GM23338 (cell line): ENCODE measurements at regions not wholly inside any gene's neighbourhood (a gene's known extent, or its start where the extent isn't known, plus 50 kb on each side); places are given as distances from the start of the nearest gene placed in this dataset.

Experiments
- ATAC-seq: fragments of 200-7000 bp; cut with Tn5 transposase; 3 replicates; pipeline ENCODE4 v1.9.1; 2020
- DNase-seq: peaks from one replicate; pipeline ENCODE4 v3.0.0-alpha.2; 2015; ENCODE audit warnings: low spot score
- H2AFZ ChIP-seq: fragments of 200-600 bp; sonication (generic); 2 replicates; pipeline ENCODE4 v1.8.0; 2016; ENCODE audit warnings: antibody characterized with exemption, mild to moderate bottlenecking, moderate library complexity
- H3F3A ChIP-seq: fragments of 200-600 bp; sonication (generic); replicated peaks from 2 replicates; pipeline ENCODE4 v1.8.0; 2017; ENCODE audit warnings: antibody characterized with exemption, mixed run types, low read depth
- H3K27ac ChIP-seq: fragments of 200-600 bp; sonication (generic); 2 replicates; pipeline ENCODE4 v1.6.1; 2016; ENCODE audit warnings: low read depth
- H3K27me3 ChIP-seq: fragments of 200-600 bp; sonication (generic); 2 replicates; pipeline ENCODE4 v1.8.0; 2016; ENCODE audit warnings: mild to moderate bottlenecking, mixed run types, moderate library complexity; ENCODE audit not compliant: insufficient read depth
- H3K36me3 ChIP-seq: fragments of 200-600 bp; sonication (generic); 2 replicates; pipeline ENCODE4 v1.8.0; 2016; ENCODE audit warnings: mild to moderate bottlenecking; ENCODE audit not compliant: insufficient read depth
- H3K4me1 ChIP-seq: fragments of 200-600 bp; sonication (generic); 2 replicates; pipeline ENCODE4 v1.8.0; 2016; ENCODE audit warnings: mild to moderate bottlenecking, moderate library complexity; ENCODE audit not compliant: insufficient read depth
- H3K4me2 ChIP-seq: fragments of 200-600 bp; sonication (generic); 2 replicates; pipeline ENCODE4 v1.7.1; 2017; ENCODE audit warnings: mixed run types
- H3K4me3 ChIP-seq: fragments of 200-600 bp; sonication (generic); 2 replicates; pipeline ENCODE4 v1.6.1; 2016; ENCODE audit warnings: mixed run types
- H3K79me2 ChIP-seq: fragments of 200-600 bp; sonication (generic); replicated peaks from 2 replicates; pipeline ENCODE4 v1.8.0; 2017; ENCODE audit warnings: mild to moderate bottlenecking; ENCODE audit not compliant: insufficient read depth
- H3K9me2 ChIP-seq: fragments of 200-600 bp; sonication (generic); 2 replicates; pipeline ENCODE4 v1.8.0; 2017; ENCODE audit not compliant: insufficient read depth
- H4K20me1 ChIP-seq: fragments of 200-600 bp; sonication (generic); replicated peaks from 2 replicates; pipeline ENCODE4 v1.8.0; 2017; ENCODE audit warnings: mild to moderate bottlenecking; ENCODE audit not compliant: insufficient read depth
- H3K27ac Mint-ChIP-seq: 2 replicates; pipeline ENCODE4 v1.8.0; 2020; ENCODE audit warnings: inconsistent platforms, mild to moderate bottlenecking, moderate library complexity, mixed read lengths
- H3K27me3 Mint-ChIP-seq: 3 replicates; pipeline ENCODE4 v1.8.0; 2022; ENCODE audit warnings: low read depth, mild to moderate bottlenecking, moderate library complexity, mixed read lengths, inconsistent platforms; ENCODE audit not compliant: insufficient read depth, poor library complexity
- H3K36me3 Mint-ChIP-seq: 3 replicates; pipeline ENCODE4 v1.8.0; 2021; ENCODE audit warnings: low read depth, mild to moderate bottlenecking, inconsistent platforms, moderate library complexity, mixed read lengths
- H3K4me1 Mint-ChIP-seq: 3 replicates; pipeline ENCODE4 v1.8.0; 2020; ENCODE audit warnings: mild to moderate bottlenecking, inconsistent platforms, mixed read lengths
- H3K4me3 Mint-ChIP-seq: 3 replicates; pipeline ENCODE4 v1.8.0; 2021; ENCODE audit warnings: moderate library complexity, mild to moderate bottlenecking, inconsistent platforms, mixed read lengths
- H3K9me3 Mint-ChIP-seq: 3 replicates; pipeline ENCODE4 v1.8.0; 2020; ENCODE audit warnings: moderate library complexity, mild to moderate bottlenecking, inconsistent platforms, mixed read lengths
- CREB1 ChIP-seq: fragments of 250-450 bp; sonication (Bioruptor Pico); IDR thresholded peaks from 2 replicates; pipeline ENCODE4 v1.5.0; 2020; ENCODE audit warnings: low read depth, mild to moderate bottlenecking, moderate library complexity
- CTCF ChIP-seq, 2 experiments: fragments of 200-600 bp in 1 of 2; sonication (generic) in 1 of 2; conservative IDR thresholded peaks; 2 replicates each; pipeline versions ENCODE4 v1.5.1 to v1.6.1; 2016 to 2017; ENCODE audit warnings: antibody characterized with exemption in 2 of 2, low read depth in 2 of 2, mild to moderate bottlenecking in 2 of 2, moderate library complexity in 1 of 2
- EZH2 ChIP-seq: fragments of 200-600 bp; sonication (generic); IDR thresholded peaks from one replicate; pipeline ENCODE4 v1.8.0; 2017; ENCODE audit warnings: antibody characterized with exemption, mild to moderate bottlenecking, low read depth; ENCODE audit not compliant: unreplicated experiment
- EZH2phosphoT487 ChIP-seq: fragments of 200-600 bp; sonication (generic); IDR thresholded peaks from one replicate; pipeline ENCODE4 v1.8.1; 2018; ENCODE audit warnings: antibody characterized with exemption; ENCODE audit not compliant: unreplicated experiment
- JUNB ChIP-seq: IDR thresholded peaks from one replicate; pipeline ENCODE4 v1.6.1; 2016; ENCODE audit warnings: antibody characterized with exemption; ENCODE audit not compliant: unreplicated experiment
- NANOG ChIP-seq: IDR thresholded peaks from 2 replicates; pipeline ENCODE4 v1.6.1; 2016; ENCODE audit warnings: antibody characterized with exemption, borderline replicate concordance
- POLR2AphosphoS5 ChIP-seq: IDR thresholded peaks from 2 replicates; pipeline ENCODE4 v1.6.1; 2016; ENCODE audit warnings: antibody characterized with exemption, low read depth
- STAT1 ChIP-seq: IDR thresholded peaks from one replicate; pipeline ENCODE4 v1.6.1; 2016; ENCODE audit warnings: antibody characterized with exemption; ENCODE audit not compliant: unreplicated experiment
- ZNF114 ChIP-seq: fragments of 250-450 bp; sonication (Bioruptor Pico); IDR thresholded peaks from 2 replicates; pipeline ENCODE4 v1.5.0; 2020; ENCODE audit warnings: mild to moderate bottlenecking, moderate library complexity
- ZNF331 ChIP-seq: fragments of 250-450 bp; sonication (Bioruptor Pico); IDR thresholded peaks from 2 replicates; pipeline ENCODE4 v1.5.0; 2020; ENCODE audit warnings: low read depth, mild to moderate bottlenecking, moderate library complexity
- TF ChIP-seq, protein P1 (sequence below): fragments of 250-450 bp; sonication (Bioruptor Pico); IDR thresholded peaks from 2 replicates; pipeline ENCODE4 v1.5.0; 2020; ENCODE audit warnings: mild to moderate bottlenecking, moderate library complexity
- TF ChIP-seq, protein P2 (sequence below): IDR thresholded peaks from 2 replicates; pipeline ENCODE4 v1.6.1; 2016; ENCODE audit warnings: antibody characterized with exemption
- TF ChIP-seq, protein P3 (sequence below): IDR thresholded peaks from one replicate; pipeline ENCODE4 v1.6.1; 2018; ENCODE audit warnings: antibody characterized with exemption; ENCODE audit not compliant: unreplicated experiment

DNA sequence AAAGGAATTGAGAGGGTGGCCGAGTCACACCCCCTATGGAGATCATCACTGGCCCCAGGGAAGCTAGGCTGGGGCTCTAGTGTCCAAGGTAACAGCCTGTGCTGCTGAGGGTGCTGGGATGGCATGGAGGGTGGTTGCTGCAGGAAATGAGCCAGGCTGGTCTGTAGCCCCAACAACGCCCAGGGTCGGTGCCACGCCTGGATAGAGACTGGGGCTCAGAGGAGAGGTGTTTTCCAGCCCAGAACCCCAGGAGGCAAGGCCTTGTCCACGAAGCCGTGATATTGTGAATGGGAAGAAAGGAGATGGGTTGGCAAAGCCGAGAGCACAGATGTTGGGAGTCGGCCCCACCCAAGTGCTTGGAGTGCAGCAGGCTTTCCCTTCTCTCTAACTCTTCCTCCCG is 68.9 kb upstream of the ACTRT2 start:
- H3K27me3 Mint-ChIP-seq: no peaks in the 10 kb centered on the region
- H3K36me3 ChIP-seq: no peaks in the 10 kb centered on the region
- H3K27ac Mint-ChIP-seq: no peak overlapping the region
- H3K27me3 ChIP-seq: no peaks in the 10 kb centered on the region
- no peak overlapping the region for H3K4me3 Mint-ChIP-seq
- ATAC-seq (no peak), DNase-seq (no peak)
- no peaks in the 10 kb centered on the region for H3K79me2 ChIP-seq
- no peak overlapping the region for H2AFZ ChIP-seq
- no peaks in the 10 kb centered on the region for H3K4me1 Mint-ChIP-seq
- H4K20me1 ChIP-seq: no peaks in the 10 kb centered on the region
- H3K27ac ChIP-seq: no peak overlapping the region
- H3K4me2 ChIP-seq: no peak overlapping the region
- no peak for TF ChIP-seq CREB1 (CRISPR knock-in tag)
- no peak for TF ChIP-seq EZH2
- no peak for TF ChIP-seq EZH2phosphoT487
- no peak for TF ChIP-seq ZNF114 (CRISPR knock-in tag)
- TF ChIP-seq STAT1: no peak
- no peak for TF ChIP-seq ZNF331 (CRISPR knock-in tag)
- TF ChIP-seq POLR2AphosphoS5: no peak
- TF ChIP-seq JUNB: no peak
- TF ChIP-seq CTCF (conservative IDR thresholded peaks at IDR 0.05; ENCODE audit: low read depth in 2 of 2): no peak
- TF ChIP-seq NANOG: no peak
- TF ChIP-seq, protein P1, sequence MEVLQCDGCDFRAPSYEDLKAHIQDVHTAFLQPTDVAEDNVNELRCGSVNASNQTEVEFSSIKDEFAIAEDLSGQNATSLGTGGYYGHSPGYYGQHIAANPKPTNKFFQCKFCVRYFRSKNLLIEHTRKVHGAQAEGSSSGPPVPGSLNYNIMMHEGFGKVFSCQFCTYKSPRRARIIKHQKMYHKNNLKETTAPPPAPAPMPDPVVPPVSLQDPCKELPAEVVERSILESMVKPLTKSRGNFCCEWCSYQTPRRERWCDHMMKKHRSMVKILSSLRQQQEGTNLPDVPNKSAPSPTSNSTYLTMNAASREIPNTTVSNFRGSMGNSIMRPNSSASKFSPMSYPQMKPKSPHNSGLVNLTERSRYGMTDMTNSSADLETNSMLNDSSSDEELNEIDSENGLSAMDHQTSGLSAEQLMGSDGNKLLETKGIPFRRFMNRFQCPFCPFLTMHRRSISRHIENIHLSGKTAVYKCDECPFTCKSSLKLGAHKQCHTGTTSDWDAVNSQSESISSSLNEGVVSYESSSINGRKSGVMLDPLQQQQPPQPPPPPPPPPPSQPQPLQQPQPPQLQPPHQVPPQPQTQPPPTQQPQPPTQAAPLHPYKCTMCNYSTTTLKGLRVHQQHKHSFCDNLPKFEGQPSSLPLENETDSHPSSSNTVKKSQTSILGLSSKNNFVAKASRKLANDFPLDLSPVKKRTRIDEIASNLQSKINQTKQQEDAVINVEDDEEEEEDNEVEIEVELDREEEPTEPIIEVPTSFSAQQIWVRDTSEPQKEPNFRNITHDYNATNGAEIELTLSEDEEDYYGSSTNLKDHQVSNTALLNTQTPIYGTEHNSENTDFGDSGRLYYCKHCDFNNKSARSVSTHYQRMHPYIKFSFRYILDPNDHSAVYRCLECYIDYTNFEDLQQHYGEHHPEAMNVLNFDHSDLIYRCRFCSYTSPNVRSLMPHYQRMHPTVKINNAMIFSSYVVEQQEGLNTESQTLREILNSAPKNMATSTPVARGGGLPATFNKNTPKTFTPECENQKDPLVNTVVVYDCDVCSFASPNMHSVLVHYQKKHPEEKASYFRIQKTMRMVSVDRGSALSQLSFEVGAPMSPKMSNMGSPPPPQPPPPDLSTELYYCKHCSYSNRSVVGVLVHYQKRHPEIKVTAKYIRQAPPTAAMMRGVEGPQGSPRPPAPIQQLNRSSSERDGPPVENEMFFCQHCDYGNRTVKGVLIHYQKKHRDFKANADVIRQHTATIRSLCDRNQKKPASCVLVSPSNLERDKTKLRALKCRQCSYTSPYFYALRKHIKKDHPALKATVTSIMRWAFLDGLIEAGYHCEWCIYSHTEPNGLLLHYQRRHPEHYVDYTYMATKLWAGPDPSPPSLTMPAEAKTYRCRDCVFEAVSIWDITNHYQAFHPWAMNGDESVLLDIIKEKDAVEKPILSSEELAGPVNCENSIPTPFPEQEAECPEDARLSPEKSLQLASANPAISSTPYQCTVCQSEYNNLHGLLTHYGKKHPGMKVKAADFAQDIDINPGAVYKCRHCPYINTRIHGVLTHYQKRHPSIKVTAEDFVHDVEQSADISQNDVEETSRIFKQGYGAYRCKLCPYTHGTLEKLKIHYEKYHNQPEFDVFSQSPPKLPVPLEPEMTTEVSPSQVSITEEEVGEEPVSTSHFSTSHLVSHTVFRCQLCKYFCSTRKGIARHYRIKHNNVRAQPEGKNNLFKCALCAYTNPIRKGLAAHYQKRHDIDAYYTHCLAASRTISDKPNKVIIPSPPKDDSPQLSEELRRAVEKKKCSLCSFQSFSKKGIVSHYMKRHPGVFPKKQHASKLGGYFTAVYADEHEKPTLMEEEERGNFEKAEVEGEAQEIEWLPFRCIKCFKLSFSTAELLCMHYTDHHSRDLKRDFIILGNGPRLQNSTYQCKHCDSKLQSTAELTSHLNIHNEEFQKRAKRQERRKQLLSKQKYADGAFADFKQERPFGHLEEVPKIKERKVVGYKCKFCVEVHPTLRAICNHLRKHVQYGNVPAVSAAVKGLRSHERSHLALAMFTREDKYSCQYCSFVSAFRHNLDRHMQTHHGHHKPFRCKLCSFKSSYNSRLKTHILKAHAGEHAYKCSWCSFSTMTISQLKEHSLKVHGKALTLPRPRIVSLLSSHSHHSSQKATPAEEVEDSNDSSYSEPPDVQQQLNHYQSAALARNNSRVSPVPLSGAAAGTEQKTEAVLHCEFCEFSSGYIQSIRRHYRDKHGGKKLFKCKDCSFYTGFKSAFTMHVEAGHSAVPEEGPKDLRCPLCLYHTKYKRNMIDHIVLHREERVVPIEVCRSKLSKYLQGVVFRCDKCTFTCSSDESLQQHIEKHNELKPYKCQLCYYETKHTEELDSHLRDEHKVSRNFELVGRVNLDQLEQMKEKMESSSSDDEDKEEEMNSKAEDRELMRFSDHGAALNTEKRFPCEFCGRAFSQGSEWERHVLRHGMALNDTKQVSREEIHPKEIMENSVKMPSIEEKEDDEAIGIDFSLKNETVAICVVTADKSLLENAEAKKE: no peak
- TF ChIP-seq, protein P2, sequence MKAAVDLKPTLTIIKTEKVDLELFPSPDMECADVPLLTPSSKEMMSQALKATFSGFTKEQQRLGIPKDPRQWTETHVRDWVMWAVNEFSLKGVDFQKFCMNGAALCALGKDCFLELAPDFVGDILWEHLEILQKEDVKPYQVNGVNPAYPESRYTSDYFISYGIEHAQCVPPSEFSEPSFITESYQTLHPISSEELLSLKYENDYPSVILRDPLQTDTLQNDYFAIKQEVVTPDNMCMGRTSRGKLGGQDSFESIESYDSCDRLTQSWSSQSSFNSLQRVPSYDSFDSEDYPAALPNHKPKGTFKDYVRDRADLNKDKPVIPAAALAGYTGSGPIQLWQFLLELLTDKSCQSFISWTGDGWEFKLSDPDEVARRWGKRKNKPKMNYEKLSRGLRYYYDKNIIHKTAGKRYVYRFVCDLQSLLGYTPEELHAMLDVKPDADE: no peak
- TF ChIP-seq, protein P3, sequence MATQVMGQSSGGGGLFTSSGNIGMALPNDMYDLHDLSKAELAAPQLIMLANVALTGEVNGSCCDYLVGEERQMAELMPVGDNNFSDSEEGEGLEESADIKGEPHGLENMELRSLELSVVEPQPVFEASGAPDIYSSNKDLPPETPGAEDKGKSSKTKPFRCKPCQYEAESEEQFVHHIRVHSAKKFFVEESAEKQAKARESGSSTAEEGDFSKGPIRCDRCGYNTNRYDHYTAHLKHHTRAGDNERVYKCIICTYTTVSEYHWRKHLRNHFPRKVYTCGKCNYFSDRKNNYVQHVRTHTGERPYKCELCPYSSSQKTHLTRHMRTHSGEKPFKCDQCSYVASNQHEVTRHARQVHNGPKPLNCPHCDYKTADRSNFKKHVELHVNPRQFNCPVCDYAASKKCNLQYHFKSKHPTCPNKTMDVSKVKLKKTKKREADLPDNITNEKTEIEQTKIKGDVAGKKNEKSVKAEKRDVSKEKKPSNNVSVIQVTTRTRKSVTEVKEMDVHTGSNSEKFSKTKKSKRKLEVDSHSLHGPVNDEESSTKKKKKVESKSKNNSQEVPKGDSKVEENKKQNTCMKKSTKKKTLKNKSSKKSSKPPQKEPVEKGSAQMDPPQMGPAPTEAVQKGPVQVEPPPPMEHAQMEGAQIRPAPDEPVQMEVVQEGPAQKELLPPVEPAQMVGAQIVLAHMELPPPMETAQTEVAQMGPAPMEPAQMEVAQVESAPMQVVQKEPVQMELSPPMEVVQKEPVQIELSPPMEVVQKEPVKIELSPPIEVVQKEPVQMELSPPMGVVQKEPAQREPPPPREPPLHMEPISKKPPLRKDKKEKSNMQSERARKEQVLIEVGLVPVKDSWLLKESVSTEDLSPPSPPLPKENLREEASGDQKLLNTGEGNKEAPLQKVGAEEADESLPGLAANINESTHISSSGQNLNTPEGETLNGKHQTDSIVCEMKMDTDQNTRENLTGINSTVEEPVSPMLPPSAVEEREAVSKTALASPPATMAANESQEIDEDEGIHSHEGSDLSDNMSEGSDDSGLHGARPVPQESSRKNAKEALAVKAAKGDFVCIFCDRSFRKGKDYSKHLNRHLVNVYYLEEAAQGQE: no peak
- H3K4me1 ChIP-seq: no peaks in the 10 kb centered on the region
- peaks cover 83% of the 10 kb centered on the region for H3K9me3 Mint-ChIP-seq
- H3K4me3 ChIP-seq: no peak overlapping the region
- no peaks in the 10 kb centered on the region for H3K9me2 ChIP-seq
- H3K36me3 Mint-ChIP-seq: peaks cover 16% of the 10 kb centered on the region; the same call in 2 of the 3 replicates
- H3F3A ChIP-seq: no peaks in the 10 kb centered on the region
